Activated T-cell treated with anti-CD3 and anti-CD28 coated beads for 4 hours (primary cell): ENCODE measurements at regions not wholly inside any gene's neighbourhood (a gene's known extent, or its start where the extent isn't known, plus 50 kb on each side); places are given as distances from the start of the nearest gene placed in this dataset.

Source experiments
- DNase-seq: peaks from one replicate; pipeline ENCODE4 v3.0.0-alpha.2; 2020

DNA sequence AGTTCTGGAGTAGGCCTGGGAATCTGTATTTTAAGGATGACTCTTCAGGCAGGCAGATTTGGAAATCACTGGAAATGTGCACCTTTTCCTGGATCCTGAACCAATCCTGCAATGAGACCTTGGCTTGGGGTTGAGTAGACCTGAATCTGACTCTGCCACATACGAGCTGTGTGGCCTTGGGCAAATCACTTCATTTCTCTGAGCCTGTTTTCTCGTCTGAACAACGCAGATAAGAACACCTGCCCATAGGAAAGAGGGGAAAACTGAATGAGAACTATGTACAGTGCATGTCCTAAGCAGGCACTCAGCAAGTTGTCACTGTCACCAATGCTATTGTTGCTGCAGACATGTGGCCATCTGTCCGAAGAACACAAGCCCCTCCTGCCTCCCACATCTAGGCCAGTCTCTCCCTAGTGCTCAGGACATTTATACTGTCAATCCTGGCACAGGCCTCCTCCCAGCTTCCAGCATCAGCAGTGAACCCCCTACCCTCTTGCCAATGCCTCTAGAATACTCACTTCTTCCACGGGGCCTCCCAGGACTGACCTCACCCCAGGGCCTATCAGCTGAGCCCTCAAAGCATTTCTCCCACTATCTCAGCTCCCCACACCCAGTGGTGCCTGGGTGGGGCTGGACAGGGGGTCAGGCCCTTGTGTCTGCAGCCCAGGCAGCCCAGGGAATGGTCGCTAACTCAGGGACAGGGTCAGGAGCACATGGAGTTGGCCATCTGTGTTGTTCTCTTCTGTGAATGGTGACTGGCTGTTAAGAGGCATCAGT lies 88.8 kb upstream of the ZBTB40 start:
- DNase-seq, result no peak

DNA sequence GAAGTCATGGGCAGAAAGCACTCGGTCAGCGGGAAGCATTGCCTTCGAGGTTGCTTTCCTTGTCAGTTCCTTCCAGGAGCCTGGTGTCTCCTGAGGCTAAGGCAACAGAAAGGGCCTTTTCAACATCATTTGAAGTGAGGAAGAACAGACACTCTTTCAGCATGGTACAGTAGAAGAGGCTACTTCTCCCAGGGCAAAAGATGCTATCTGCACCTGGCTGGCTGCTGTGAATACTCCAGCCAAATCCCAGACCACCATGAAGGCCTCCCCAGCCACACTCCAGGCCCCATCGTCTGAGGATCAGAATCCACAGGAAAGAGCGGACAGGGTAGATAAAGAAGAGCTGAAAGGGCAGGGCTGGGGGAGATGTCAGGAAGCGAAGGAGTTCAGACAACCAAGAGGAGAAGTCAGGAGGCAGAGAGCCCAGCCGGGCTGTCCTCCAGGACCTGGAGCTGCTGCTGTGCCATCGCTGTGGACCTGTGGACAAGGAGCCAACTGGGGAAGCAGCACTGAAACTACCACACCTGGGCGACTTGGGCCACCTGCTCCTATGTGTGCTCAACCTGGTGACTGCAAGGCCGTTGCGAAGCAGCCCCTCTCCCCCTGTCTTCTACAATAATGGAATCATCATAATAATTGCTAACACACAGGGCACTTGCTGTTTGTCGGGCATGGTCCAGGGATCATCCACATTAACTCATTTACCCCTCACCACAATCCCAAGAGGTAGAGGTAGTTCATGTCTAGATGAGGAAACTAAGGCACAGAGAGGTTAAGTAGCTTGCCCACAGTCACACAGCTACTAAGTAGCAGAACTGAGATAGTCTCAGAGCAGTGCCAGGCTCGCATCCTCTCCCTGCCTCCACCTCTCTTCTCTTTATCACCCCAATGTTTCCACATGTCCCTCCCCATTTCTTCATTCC lies 88.0 kb upstream of the ZBTB40 start:
- DNase-seq, result no peak

DNA sequence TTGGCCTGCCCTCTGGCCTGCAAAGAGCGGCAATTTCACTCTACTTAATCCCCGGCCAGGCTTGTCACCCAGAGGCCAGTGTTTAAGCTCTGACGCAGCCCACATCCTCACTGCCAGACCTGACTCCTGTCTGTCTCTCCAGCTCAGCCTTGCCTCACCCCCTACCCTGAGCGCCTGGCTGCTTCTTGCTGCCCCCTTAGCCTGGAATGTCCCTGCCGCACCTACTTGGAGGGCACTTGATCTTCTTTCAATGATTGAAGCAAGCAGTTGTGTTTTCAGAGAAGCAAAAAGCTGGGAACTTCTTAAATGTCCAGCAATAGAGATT lies 87.4 kb upstream of the ZBTB40 start:
- DNase-seq, result no peak

DNA sequence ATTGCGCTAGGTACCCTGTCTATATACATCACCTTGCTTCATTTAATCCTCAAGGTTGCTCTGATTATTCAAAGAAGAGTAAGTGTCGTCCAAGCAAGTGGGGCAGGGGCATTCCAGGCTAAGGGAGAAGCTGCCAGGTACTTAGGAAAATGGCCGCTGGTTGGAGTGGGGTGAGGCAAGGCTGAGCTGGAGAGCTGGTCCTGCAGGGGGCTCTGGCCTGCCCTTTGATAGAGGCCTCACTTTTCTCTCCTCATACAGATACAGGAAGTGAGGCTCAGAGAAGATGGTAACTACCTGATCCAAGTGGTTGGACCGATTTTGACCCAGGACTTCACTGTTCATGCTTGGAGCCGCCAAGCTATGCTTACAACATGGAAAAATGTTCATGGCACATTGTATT lies 86.9 kb upstream of the ZBTB40 start:
- no peak for DNase-seq

DNA sequence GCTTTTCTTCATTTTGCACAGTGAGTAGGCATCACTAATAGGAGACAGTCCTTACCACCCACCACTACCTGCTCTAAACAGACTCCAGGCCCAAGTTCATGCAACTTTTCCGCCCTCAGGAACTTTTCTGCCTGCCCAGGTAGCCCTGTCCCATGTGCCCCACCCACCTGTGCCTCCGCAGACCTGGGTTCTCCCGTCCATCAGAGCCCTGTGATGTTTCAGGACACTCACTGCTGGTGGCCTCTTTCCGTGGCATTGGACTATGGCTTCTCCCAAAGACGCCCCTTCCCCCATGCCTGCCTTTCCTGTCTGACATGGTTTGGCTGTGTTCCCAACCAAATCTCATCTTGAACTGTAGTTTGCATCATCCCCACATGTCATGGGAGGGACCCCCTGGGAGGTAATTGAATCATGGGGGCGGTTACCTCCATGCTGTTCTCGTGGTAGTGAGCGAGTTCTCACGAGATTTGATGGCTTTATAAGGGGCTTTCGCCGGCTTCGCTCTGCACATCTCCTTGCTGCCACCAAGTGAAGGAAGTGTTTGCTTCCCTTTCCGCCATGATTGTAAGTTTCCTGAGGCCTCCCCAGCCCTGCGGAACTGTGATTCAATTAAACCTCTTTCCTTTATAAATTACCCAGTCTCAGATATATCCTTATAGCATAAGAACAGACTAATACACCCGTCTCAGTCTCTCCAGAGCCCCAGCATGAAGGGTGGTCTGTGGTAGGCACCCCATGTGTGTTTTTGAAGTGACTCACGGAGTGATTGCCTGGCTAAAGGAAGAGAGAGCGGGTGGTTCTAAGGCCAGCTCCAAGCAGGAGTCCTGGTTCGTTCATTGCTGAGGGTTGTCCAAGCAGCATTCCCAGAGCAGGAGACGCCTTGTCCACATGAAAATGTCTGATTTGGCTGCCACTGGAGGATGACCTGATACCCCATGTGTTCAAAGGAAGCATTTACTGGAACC lies 86.0 kb upstream of the ZBTB40 start:
- no peak for DNase-seq

DNA sequence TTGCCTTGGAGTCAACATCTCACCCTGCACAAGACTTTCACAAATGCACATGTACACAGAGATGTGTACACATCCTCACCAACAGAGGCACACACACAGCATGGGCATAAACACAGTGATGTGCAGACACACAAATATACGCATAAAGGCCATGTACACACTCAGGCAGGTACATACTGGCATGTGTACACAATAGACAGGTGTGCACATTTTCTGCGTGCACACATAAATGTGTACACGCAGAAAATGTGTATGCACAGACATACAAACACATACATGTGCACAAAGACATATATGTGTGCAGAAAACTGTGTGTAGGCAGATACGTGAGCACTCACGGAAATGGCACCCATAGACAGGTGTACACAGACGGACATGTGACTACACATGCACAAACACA lies 85.3 kb upstream of the ZBTB40 start:
- no peak for DNase-seq

DNA sequence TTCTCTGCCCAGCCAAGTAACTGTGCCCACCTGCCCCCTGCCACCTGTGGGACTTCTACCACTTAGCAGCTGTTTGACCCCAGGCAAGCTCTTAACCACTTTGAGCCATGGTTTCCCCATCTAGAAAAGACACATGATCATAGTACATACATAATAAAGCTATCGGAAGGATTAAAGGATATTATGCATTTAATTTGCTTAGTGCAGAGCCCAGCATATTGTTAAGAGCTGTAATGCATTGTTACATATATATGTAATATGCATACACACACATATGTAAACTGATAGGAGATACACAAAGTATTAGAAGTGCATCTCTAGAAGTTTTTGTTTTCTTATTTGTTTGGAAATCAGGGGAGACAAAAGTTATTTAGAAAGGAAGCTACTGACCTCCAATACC lies 83.5 kb upstream of the ZBTB40 start:
- DNase-seq, result no peak

DNA sequence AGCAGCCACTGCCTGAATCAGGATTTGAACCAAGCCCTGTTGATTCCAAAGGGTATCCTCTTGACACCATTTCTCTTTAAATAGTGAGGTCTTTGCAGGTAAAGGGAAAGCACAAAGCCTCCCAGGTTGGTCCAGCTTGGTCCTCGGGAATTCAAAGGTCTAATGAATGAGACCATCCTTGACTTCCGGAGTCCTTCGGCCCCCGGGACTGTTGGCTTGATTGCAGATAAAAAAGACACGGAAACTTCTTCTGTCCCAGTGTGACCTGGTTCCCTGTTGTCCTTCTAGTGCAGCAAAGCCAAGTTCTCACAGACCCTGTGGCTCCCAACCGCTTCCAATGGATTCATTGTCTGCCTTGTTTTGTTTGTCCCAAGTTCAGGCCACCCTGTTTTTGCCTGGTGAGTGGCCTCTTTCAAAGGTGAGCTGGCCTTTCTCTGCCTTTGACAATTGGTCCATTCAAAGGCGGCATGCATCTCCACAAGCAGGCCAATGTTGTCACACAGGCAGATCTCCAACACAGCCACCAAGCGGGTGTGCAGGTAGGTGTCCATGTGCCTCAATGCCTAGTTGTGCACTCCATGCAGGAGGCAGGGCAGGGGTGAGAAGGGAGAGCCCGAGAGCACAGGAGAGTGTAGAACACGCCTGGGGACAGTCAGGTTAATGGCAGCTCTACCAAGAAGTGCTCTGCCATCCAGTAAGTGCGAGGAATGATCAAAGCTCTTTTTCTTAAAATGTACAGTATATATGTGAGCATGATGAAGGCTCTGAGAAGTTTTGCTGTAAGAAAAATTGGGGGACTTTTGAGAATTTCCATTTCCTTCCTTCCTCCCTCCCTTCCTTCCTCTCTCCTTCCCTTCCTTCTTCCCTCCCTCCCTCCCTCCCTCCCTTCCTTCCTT lies 82.1 kb upstream of the ZBTB40 start:
- DNase-seq, result no peak

DNA sequence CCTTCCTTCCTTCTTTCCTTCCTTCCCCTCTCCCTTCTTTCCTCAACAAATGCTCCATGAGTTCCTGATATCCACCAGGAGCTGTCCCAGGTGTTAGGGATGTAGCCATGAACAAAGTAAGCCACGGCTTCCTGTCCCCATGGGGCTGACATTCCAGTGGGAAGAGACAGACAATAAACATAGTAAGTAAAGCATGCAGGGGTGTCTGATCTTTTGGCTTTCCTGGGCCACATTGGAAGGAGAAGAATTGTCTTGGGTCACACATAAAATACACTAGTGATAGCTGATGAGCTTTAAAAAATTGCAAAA lies 81.5 kb upstream of the ZBTB40 start:
- no peak for DNase-seq

DNA sequence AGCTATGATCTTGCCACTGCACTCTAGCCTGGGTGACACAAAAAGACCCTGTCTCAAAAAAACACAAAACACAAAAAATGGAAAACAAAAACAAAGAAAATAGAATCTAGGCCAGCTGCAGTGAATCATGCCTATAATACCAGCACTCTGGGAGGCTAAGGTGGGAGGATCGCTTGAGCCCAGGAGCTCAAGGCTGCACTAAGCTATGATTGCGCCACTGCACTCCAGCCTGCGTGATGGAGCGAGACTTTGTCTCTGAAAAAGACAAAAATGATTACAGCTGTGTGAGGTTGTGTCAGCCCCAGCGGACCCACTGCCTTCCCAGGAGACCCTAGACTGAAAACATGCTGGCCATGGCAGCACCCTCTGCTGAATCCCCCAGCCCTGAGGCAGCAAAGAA lies 80.2 kb upstream of the ZBTB40 start:
- DNase-seq, result no peak

DNA sequence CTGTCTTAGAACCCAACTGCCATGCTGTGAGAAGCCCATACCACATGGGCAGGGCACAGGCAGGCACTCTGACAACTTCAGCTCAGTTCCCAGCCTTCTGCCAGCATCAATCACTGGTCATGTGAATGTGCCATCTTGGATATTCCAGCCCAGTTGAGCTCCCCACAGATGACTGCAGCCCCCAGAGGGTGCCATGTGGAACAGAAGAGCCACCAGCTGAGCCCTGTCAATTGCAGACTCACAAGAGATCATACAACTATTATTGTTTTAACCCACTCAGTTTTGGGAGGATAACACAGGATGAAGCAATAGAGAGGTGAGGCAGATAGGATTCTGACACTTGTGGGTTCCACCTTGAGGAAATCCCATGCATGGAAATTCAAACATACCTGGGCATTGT lies 78.4 kb upstream of the ZBTB40 start:
- no peak for DNase-seq

DNA sequence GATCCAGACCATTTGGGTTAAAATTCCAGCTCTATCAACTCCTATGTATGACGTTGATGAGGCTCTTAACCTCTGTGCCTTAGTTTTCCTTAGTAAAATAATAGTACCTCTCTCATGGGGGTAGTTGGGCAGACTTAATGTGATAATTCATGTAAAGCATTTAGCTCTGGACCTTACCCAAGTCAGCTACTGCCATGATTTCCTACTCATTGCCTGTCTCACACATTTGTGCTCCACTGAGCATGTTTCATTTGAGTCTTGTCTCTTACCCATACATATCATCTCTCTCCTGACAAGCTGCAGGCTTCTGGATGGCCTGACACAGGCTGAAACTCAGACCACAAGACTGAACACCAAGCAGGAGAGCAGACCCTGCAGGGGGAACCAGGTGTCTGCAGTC lies 77.7 kb upstream of the ZBTB40 start:
- DNase-seq, result no peak

DNA sequence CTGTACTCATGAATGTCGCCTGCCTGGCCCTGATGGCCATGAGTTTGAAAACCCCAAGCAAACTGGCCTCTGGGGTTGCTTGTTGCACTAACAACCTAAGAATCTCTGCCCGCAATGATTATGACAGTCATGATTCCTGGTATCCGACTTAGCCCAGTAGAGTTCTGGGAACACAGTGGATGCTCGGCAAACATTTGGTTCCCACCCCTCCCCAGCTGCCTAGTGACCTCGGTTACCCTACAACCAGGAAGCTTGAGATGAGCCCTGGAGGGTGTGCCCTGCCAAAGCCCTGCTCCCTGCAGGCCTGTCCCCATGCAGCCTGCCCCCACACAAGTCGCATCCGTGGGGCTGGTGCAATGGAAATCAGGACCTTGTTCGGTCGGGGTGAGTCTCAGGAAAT lies 76.0 kb upstream of the ZBTB40 start:
- DNase-seq, result no peak

DNA sequence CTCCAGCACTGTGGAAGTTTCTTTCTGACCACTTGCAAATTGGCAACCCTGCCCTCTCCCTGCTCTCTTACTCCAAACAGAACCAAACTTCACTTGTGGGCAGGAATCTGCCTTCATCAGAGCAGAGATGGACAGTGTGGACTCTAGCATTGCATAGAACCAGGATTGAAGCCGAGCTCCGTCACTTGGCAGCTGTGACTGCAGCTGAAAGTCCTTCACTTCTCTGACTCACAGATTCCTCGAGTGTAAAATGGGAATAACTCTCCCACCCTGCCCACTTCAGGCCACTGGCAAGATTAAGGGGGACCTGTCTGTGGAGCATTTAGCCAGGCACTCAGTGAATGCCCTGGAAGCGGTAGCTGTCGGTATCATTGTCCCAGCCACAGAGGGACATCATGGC lies 75.7 kb upstream of the ZBTB40 start:
- no peak for DNase-seq

DNA sequence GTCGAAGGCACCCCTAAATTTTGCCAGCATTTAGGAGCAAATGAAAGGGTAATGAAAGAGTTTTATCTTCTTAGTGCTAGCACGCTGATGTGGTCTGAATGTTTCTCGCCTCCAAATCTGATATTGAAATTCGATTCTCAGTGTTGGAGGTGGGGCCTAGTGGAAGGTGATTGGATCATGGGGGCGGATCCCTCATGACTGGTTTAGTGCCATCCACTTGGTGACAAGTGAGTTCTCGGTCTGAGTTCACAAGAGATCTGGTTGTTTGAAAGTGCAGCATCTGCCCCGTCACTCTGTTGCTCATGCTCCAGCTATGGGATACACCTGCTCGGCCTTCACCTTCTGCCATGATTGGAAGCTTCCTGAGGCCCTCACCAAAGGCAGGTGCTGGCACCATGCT lies 75.1 kb upstream of the ZBTB40 start:
- DNase-seq, result no peak

DNA sequence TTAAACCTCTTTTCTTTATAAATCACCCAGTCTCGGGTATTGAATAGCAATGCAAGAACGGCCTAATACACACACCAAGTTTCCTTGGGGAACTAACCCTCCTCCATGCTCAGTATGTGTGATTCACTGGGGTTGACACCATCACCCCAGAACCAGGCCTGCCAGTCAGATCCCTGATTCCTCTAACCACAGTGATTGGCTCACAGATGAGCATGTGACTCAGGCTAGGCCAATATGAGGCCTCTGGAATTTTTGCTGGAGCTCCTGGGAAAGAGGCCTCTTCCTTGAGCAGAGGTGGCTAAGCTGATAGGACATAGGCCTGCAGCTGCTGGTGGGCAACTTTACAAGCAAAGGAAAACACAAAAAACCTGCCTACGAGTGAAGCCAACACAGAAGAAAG lies 74.7 kb upstream of the ZBTB40 start:
- no peak for DNase-seq

DNA sequence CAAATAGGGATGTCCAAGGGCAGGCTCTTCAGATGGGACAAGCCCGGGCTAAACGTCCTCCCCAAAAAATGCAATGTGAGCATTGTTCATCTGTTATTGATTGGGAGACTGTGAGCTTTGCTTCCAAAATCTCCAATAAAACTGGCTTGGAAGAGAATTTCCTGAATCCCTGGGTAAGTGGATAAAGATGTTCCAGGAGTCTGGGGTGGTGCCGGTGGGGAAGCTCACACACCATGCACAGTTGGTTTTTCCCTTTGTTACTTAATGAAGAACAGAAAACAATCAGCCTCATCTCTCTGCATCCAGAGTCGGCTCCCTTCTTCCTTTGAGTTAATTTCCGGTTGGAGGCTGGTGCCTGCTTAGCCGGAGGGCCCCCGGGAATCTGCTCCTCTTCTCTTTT lies 72.1 kb upstream of the ZBTB40 start:
- DNase-seq, result no peak

DNA sequence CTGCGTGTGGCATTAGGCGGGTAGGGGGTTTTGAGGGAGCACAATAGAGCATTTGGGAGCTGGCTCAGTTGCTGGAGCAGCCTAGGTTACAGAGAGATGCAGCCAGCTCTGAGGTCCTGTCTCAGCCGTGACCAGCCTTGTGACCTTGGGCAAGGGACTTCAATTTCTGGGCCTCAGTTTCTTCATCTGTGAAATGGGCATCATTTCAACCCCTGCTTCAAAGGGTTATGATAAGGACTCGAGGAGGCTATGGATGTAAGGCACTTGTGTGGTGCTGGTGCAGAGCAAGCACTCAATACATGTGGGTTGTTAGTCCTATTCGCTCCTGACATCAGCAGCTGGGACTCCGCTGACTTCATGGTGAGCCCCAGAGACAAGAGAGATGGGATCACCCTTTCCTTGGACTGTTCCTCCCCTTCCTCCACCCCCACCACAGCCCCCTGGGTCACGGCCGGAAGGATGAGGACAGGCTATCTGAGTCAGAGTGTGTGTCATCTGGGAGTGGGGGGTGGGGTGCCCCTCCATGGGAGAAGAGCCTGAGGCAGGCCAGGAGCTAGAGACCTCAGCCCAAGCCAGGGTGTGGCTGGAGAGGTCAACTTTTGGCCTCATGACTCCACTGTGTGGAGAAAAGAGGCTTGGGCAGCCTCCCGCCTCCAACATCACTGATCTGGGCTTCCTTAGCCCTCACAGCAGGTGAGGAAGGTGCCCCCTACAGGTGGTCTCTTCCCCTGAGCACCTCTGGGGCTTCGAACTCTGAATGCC lies 71.4 kb upstream of the ZBTB40 start:
- DNase-seq, result no peak

DNA sequence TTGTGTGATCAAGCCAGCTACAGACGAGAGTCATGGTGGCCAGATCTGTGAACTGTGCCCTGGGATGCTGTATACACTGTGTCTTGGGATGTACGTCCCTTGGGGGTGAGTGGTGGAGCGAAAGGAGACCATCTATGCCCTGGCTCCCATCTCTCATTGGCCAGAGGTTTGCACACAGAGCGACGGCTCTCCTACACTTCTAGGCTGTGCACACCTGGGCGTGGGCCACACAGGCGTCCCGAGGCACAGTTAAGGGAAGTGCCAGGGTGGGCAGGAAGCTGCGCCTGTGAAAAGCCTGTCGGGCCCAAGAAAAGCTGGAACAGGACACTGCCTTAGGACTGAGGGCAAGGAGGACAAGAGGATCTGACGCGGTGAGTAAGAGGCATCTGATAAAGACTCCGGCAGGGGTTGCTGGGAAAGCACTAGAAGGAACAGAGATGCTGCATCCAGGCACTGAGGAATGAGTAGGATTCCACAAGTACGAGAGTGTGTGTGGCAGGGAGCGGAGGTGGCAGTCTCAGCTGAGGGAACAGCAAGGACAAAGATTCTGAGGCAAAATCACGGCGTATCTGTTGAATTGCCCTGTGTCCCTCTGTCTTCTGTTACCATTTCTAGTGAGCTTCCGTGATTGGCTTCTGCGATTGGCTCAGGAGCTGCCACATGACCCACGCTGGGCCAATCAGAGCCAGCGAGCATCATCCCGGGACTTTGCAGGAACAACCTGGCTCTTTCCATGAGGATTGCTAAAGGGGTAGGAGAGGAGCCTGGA lies 67.9 kb upstream of the ZBTB40 start:
- no peak for DNase-seq

DNA sequence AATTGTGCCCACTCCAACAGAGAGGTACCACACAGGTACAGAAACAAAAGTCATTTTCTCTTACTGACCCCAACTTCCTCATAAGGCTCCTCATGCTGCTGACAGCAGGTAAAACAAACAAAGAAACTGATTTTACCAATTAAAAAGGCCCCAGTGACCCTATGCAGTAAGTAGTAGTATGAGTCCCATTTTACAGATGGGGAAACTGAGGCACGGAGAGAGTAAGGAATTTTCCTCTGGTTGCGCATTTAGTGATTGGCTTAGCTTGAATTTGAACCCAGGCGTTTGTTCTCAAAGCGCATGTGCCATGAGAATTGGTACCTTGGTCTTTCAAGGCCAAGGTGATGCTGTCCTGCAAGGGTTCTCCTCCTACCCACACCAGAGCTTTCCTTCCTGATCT lies 66.1 kb upstream of the ZBTB40 start:
- no peak for DNase-seq

DNA sequence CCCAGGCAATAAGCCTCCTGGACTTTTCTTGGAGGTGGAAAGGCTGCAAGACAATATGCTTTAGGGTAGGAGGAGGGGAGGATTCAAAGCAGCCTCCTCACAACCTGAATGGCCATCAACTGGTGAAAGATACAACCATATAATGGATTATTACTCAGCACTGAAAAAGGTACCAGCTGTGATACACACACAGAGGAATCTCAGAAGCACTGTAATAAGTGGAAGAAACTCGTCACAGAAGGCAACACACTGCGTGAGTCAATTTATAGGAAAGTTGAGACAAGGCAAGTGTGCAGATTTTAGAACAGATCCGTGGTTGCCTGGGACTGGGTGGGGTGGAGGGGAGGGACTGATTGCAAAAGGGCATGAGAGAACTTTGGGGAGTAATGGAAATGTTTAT lies 64.9 kb upstream of the ZBTB40 start:
- no peak for DNase-seq
